Fibroblast of skin of right biceps (primary cell): ENCODE measurements at regions not wholly inside any gene's neighbourhood (a gene's known extent, or its start where the extent isn't known, plus 50 kb on each side); places are given as distances from the start of the nearest gene placed in this dataset.

Experiments
- DNase-seq: peaks from one replicate; pipeline ENCODE4 v3.0.0-alpha.2; 2013

- no peak for DNase-seq
Observed at GRCh38 chr19:28519218-28519779, 693.7 kb downstream of the UQCRFS1 start.

- no peak for DNase-seq
Observed at GRCh38 chr19:28516415-28516872, 696.5 kb downstream of the UQCRFS1 start.

GRCh38 chr19:28514166-28514565 is 698.8 kb downstream of the UQCRFS1 start:
- no peak for DNase-seq

- no peak for DNase-seq
Observed at GRCh38 chr19:28511655-28512054, 701.3 kb downstream of the UQCRFS1 start.

- DNase-seq: no peak
Observed at GRCh38 chr19:28509079-28509895, 703.7 kb downstream of the UQCRFS1 start.

- DNase-seq: no peak
Observed at GRCh38 chr19:28508666-28509065, 704.3 kb downstream of the UQCRFS1 start.

GRCh38 chr19:28505933-28506332 is 707.0 kb downstream of the UQCRFS1 start:
- DNase-seq: no peak

GRCh38 chr19:28505134-28505533 is 707.8 kb downstream of the UQCRFS1 start:
- no peak for DNase-seq

- no peak for DNase-seq
Observed at GRCh38 chr19:28504727-28505126, 708.2 kb downstream of the UQCRFS1 start.

GRCh38 chr19:28504139-28504538 is 708.8 kb downstream of the UQCRFS1 start:
- DNase-seq: no peak

- no peak for DNase-seq
Observed at GRCh38 chr19:28502879-28503734, 709.8 kb downstream of the UQCRFS1 start.

GRCh38 chr19:28501976-28502375 is 711.0 kb downstream of the UQCRFS1 start:
- DNase-seq: no peak

- DNase-seq: no peak
Observed at GRCh38 chr19:28500982-28501630, 711.8 kb downstream of the UQCRFS1 start.

- DNase-seq: no peak
Observed at GRCh38 chr19:28500296-28500695, 712.7 kb downstream of the UQCRFS1 start.

- no peak for DNase-seq
Observed at GRCh38 chr19:28498404-28498976, 714.5 kb downstream of the UQCRFS1 start.

- DNase-seq: no peak
Observed at GRCh38 chr19:28497887-28498286, 715.1 kb downstream of the UQCRFS1 start.

GRCh38 chr19:28497137-28497536 is 715.8 kb downstream of the UQCRFS1 start:
- DNase-seq: peak; percentile 20

GRCh38 chr19:28495046-28495445 is 717.9 kb downstream of the UQCRFS1 start:
- DNase-seq: no peak

GRCh38 chr19:28494461-28494860 is 718.5 kb downstream of the UQCRFS1 start:
- no peak for DNase-seq

- DNase-seq: no peak
Observed at GRCh38 chr19:28493884-28494283, 719.1 kb downstream of the UQCRFS1 start.

- DNase-seq: no peak
Observed at GRCh38 chr19:28492621-28493020, 720.3 kb downstream of the UQCRFS1 start.

GRCh38 chr19:28492201-28492600 is 720.8 kb downstream of the UQCRFS1 start:
- DNase-seq: no peak

- no peak for DNase-seq
Observed at GRCh38 chr19:28489776-28490175, 723.2 kb downstream of the UQCRFS1 start.
